ENCODE measurements at regions not wholly inside any gene's neighbourhood (a gene's known extent, or its start where the extent isn't known, plus 50 kb on each side); places are given as distances from the start of the nearest gene placed in this dataset.
"Not testable (repeated sequence)": the region's sequence is repeated elsewhere in the genome, so short reads cannot be mapped to it uniquely, and the experiment has no call there.

DNA sequence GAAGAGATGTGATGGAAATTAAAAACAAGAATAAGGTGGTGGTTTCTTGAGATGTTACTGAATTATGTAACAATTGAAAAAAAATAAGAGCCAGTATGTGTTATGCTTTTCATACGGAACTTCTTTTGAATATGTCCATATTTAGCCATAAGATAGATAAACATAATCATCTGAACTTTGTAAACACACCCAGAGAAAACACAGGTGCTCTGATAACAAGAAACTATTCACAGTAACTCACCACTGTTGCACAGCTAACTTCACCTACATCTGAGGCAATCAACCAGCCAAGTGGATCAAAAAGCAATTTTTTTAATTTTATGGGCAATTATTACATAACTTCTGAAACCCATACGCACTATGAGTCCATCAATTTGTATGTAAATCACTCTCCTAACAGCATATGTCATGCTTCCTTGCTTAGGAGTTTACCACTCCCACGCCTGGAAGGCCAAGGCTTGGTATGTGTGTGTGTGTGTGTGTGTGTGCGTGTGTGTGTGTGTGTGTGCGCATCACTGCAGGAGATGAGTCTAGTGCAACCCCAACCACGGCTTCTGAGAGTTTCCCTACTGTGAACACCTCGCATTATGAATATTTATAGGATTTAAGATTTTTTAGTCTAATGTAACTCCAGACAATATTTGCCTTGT lies 443.4 kb downstream of the BCAT1 start:
- Histone ChIP-seq H3K27ac (no peak overlapping the region), H3K4me3 (no peak overlapping the region), H3K4me1 (no peaks in the 10 kb centered on the region), H3K27me3 (no peaks in the 10 kb centered on the region), H3K36me3 (no peaks in the 10 kb centered on the region), H3K9me3 (no peaks in the 10 kb centered on the region)
- DNase-seq, result no peak
- TF ChIP-seq, protein P1, sequence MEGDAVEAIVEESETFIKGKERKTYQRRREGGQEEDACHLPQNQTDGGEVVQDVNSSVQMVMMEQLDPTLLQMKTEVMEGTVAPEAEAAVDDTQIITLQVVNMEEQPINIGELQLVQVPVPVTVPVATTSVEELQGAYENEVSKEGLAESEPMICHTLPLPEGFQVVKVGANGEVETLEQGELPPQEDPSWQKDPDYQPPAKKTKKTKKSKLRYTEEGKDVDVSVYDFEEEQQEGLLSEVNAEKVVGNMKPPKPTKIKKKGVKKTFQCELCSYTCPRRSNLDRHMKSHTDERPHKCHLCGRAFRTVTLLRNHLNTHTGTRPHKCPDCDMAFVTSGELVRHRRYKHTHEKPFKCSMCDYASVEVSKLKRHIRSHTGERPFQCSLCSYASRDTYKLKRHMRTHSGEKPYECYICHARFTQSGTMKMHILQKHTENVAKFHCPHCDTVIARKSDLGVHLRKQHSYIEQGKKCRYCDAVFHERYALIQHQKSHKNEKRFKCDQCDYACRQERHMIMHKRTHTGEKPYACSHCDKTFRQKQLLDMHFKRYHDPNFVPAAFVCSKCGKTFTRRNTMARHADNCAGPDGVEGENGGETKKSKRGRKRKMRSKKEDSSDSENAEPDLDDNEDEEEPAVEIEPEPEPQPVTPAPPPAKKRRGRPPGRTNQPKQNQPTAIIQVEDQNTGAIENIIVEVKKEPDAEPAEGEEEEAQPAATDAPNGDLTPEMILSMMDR (IDR thresholded peaks at IDR 0.05), result no peak
- no peak for TF ChIP-seq POLR2A (IDR thresholded peaks at IDR 0.05)

DNA sequence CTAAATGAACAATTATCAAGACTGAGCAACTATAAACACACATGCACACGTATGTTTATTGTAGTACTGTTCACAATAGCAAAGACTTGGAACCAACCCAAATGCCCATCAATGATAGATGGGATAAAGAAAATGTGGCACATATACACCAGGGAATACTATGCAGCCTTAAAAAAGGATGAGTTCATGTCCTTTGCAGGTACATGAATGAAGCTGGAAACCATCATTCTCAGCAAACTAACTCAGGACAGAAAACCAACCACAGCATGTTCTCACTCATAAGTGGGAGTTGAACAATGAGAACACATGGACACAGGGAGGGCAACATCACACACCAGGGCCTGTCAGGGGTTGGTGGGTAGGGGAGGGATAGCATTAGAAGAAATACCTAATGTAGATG lies 445.4 kb downstream of the BCAT1 start:
- DNase-seq, H3K9me3 ChIP-seq, H3K27ac ChIP-seq, H3K4me1 ChIP-seq, H3K27me3 ChIP-seq, H3K4me3 ChIP-seq, H3K36me3 ChIP-seq: not testable (repeated sequence)

DNA sequence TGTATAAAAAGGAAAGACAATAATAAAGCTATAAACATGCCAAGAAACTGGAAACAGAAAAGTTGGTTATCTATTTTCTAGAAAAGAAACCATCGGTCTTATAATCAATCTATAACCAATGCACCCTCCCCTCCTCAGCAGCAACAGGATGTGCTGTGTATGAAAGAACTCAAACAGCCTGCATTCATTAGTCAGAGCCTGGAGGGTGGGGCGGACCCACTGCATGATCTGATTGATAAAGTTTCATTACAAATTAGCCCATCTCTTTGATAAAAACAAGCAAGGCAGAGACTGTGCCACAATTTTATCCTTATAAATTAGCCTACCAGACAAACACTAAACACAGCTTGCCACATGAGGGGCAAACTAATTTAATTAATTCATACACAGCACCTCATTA lies 448.1 kb downstream of the BCAT1 start:
- no peak for TF ChIP-seq POLR2A (IDR thresholded peaks at IDR 0.05)
- TF ChIP-seq, protein P1 (IDR thresholded peaks at IDR 0.05), result no peak
- no peaks in the 10 kb centered on the region for H3K9me3 ChIP-seq
- peak overlapping the region in 1 of 4 donors; percentile 56 for H3K27ac ChIP-seq

DNA sequence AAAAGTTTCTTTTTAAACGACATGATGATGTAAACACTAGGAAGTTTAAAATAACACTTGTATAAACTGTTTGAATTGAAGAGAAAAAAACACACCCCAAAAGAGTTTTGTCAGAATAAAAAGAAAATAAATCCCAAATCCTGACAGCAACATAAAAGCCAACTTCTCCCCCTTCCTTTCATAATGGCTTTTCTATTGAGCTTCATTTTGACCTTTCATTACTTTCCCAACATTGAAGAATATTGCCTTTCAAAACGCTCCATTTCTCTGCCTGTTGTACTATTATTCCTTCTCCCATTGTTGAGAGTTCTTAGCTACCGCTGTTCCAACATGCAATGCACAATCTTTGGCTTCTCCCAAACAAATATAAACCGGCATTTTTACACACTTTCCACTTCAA lies 448.5 kb downstream of the BCAT1 start:
- no peak for DNase-seq
- Histone ChIP-seq H3K4me3 (no peak overlapping the region), H3K4me1 (no peaks in the 10 kb centered on the region), H3K9me3 (no peaks in the 10 kb centered on the region), H3K36me3 (no peaks in the 10 kb centered on the region), H3K27me3 (no peaks in the 10 kb centered on the region), H3K27ac (peak overlapping the region in 1 of 4 donors; percentile 56)
- TF ChIP-seq, protein P1 (IDR thresholded peaks at IDR 0.05), result no peak
- no peak for TF ChIP-seq POLR2A (IDR thresholded peaks at IDR 0.05)

More for the DNA sequence above, 448.1 kb downstream of the BCAT1 start:
- Histone ChIP-seq H3K4me1 (no peaks in the 10 kb centered on the region), H3K36me3 (no peaks in the 10 kb centered on the region), H3K4me3 (no peak overlapping the region), H3K27me3 (no peaks in the 10 kb centered on the region)
- DNase-seq, result no peak

DNA sequence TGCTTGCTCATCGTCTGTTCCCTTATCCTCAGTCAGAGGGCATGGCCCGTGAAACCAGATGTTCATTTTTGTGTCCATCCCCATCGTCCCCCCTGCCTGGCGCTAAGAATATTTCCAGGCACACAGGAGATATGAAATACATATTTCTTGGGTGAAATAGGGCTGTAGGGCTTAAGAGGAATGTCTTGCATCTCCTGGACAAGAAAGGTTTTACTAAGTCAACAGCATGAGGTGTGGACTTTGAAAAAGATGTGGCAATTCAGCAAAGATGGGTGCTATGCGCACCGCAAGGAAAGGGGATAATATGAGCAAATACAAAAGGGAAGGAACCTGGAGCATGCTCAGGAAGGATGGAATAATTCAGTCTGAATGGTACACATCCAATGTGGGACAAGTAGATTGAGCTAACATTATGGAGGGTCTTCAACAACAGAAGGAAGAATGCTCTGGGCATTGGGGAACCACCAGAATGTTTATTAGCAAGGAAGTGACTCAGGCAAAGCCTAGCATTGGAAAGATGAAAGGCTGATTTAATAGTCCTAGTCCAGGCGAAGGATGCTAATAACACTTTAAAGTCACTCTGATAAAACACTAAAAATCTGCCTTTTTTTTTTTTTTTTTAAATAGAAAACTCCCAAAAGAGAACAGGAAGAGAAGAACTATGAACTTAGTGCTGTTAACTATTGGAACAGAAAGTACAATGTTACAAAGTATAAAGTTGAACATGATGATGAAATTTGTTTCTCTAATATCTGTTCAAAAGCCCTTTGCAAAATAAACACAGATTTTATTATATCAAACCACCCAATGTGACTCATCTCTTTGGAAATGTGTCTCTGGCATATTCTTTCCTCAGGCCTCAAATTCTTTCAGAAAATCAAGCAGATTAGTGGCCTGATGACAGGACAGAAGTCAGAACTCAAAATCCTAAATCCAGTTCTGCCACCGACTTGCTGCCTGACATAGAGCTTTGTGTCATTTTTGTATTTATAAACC lies 449.5 kb downstream of the BCAT1 start:
- DNase-seq, result no peak
- H3K27ac ChIP-seq, result peak overlapping the region in 3 of 4 donors; percentile 1 to 56 (median 29)
- no peaks in the 10 kb centered on the region for H3K9me3 ChIP-seq
- TF ChIP-seq, protein P1 (IDR thresholded peaks at IDR 0.05), result no peak
- no peak for TF ChIP-seq POLR2A (IDR thresholded peaks at IDR 0.05)
- no peaks in the 10 kb centered on the region for H3K27me3 ChIP-seq
- H3K4me3 ChIP-seq, result no peak overlapping the region
- H3K4me1 ChIP-seq, result no peaks in the 10 kb centered on the region
- H3K36me3 ChIP-seq, result no peaks in the 10 kb centered on the region

DNA sequence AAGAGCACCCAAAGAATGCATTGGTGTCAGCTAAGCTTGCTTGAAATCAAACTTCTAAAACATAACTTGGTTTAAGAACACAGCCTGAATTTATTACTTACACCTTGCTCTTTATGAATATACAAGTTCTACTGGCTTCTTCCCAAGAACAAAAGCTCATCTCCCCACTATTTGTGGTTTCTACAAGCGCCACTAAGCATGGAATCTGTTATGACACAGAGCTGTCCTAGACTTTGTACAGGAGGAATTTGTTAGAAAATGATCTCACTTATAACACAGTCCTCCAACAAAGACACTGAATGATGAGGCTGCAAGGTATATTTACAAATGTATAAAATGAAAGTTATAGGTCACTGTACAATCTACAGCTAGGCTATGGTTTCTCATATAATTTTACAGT lies 452.1 kb downstream of the BCAT1 start:
- H3K4me1 ChIP-seq, result no peaks in the 10 kb centered on the region
- TF ChIP-seq, protein P1 (IDR thresholded peaks at IDR 0.05), result no peak
- TF ChIP-seq POLR2A (IDR thresholded peaks at IDR 0.05), result no peak
- H3K9me3 ChIP-seq, result no peaks in the 10 kb centered on the region
- no peak overlapping the region for H3K4me3 ChIP-seq
- H3K27me3 ChIP-seq, result no peaks in the 10 kb centered on the region
- no peak overlapping the region for H3K27ac ChIP-seq
- no peak for DNase-seq
- H3K36me3 ChIP-seq, result no peaks in the 10 kb centered on the region
